ENCODE measurements at regions not wholly inside any gene's neighbourhood (a gene's known extent, or its start where the extent isn't known, plus 50 kb on each side); places are given as distances from the start of the nearest gene placed in this dataset.
A peak's percentile ranks its signal among the peaks of the same experiment; 100 is the strongest.

- Mint-ChIP-seq H3K9me3 (no peaks in the 10 kb centered on the region), H3K4me1 (peaks cover 5% of the 10 kb centered on the region), H3K27ac (peak overlapping the region in 1 of 2 donors; percentile 68), H3K4me3 (no peak overlapping the region), H3K27me3 (no peaks in the 10 kb centered on the region)
- ATAC-seq: no peak
- no peak for DNase-seq
Measured at GRCh38 chr7:83861-84632, 108.3 kb upstream of the FAM20C start.

GRCh38 chr7:84633-85020 is 107.7 kb upstream of the FAM20C start:
- ATAC-seq (no peak), DNase-seq (no peak)
- Mint-ChIP-seq H3K27me3 (no peaks in the 10 kb centered on the region), H3K4me3 (no peak overlapping the region), H3K27ac (peak overlapping the region in 1 of 2 donors; percentile 68), H3K4me1 (peaks cover 10% of the 10 kb centered on the region), H3K9me3 (no peaks in the 10 kb centered on the region)

GRCh38 chr7:85074-85882 is 107.1 kb upstream of the FAM20C start:
- Mint-ChIP-seq H3K4me3 (no peak overlapping the region), H3K4me1 (peaks cover 14% of the 10 kb centered on the region), H3K27me3 (no peaks in the 10 kb centered on the region), H3K27ac (no peak overlapping the region), H3K9me3 (no peaks in the 10 kb centered on the region)
- DNase-seq (no peak), ATAC-seq (no peak)

GRCh38 chr7:85883-86515 is 106.4 kb upstream of the FAM20C start:
- Mint-ChIP-seq H3K27me3 (no peaks in the 10 kb centered on the region), H3K9me3 (no peaks in the 10 kb centered on the region), H3K4me1 (peaks cover 14% of the 10 kb centered on the region), H3K4me3 (no peak overlapping the region), H3K27ac (peak overlapping the region; percentile 56 to 81)
- no peak for DNase-seq
- no peak for ATAC-seq

- H3K27ac Mint-ChIP-seq: peak overlapping the region; percentile 56 to 81
- H3K27me3 Mint-ChIP-seq: no peaks in the 10 kb centered on the region
- peaks cover 14% of the 10 kb centered on the region for H3K4me1 Mint-ChIP-seq
- ATAC-seq: no peak
- DNase-seq: no peak
- H3K4me3 Mint-ChIP-seq: no peak overlapping the region
- no peaks in the 10 kb centered on the region for H3K9me3 Mint-ChIP-seq
Measured at GRCh38 chr7:86629-87028, 105.7 kb upstream of the FAM20C start.

GRCh38 chr7:87047-87446 is 105.3 kb upstream of the FAM20C start:
- H3K27ac Mint-ChIP-seq: no peak overlapping the region
- no peak for ATAC-seq
- H3K4me3 Mint-ChIP-seq: no peak overlapping the region
- DNase-seq: no peak
- no peaks in the 10 kb centered on the region for H3K27me3 Mint-ChIP-seq
- H3K9me3 Mint-ChIP-seq: no peaks in the 10 kb centered on the region
- peaks cover 14% of the 10 kb centered on the region for H3K4me1 Mint-ChIP-seq

- DNase-seq (no peak), ATAC-seq (no peak)
- no peaks in the 10 kb centered on the region for H3K9me3 Mint-ChIP-seq
- H3K4me3 Mint-ChIP-seq: no peak overlapping the region
- H3K4me1 Mint-ChIP-seq: peaks cover 14% of the 10 kb centered on the region
- H3K27ac Mint-ChIP-seq: no peak overlapping the region
- H3K27me3 Mint-ChIP-seq: no peaks in the 10 kb centered on the region
Measured at GRCh38 chr7:87671-88070, 104.7 kb upstream of the FAM20C start.

GRCh38 chr7:88095-88926 is 104.1 kb upstream of the FAM20C start:
- Mint-ChIP-seq H3K4me3 (no peak overlapping the region), H3K4me1 (peaks cover 14% of the 10 kb centered on the region), H3K9me3 (no peaks in the 10 kb centered on the region), H3K27me3 (no peaks in the 10 kb centered on the region), H3K27ac (peak overlapping the region in 1 of 2 donors; percentile 28)
- DNase-seq (no peak), ATAC-seq (no peak)

GRCh38 chr7:88927-89231 is 103.5 kb upstream of the FAM20C start:
- ATAC-seq: no peak
- no peak overlapping the region for H3K27ac Mint-ChIP-seq

GRCh38 chr7:89232-90019 is 102.9 kb upstream of the FAM20C start:
- ATAC-seq (peak; percentile 43), DNase-seq (no peak)
- H3K27me3 Mint-ChIP-seq: no peaks in the 10 kb centered on the region
- peaks cover 14% of the 10 kb centered on the region for H3K4me1 Mint-ChIP-seq
- no peaks in the 10 kb centered on the region for H3K9me3 Mint-ChIP-seq
- peak overlapping the region in 1 of 2 donors; percentile 19 for H3K27ac Mint-ChIP-seq
- H3K4me3 Mint-ChIP-seq: no peak overlapping the region

More at GRCh38 chr7:88927-89231, 103.5 kb upstream of the FAM20C start:
- Mint-ChIP-seq H3K4me3 (no peak overlapping the region), H3K9me3 (no peaks in the 10 kb centered on the region), H3K27me3 (no peaks in the 10 kb centered on the region), H3K4me1 (peaks cover 14% of the 10 kb centered on the region)
- DNase-seq: no peak

- Mint-ChIP-seq H3K9me3 (no peaks in the 10 kb centered on the region), H3K27me3 (no peaks in the 10 kb centered on the region), H3K4me1 (peaks cover 14% of the 10 kb centered on the region), H3K4me3 (no peak overlapping the region), H3K27ac (peak overlapping the region in 1 of 2 donors; percentile 3)
- no peak for ATAC-seq
- no peak for DNase-seq
Measured at GRCh38 chr7:90111-91063, 102.0 kb upstream of the FAM20C start.

- Mint-ChIP-seq H3K4me1 (peaks cover 14% of the 10 kb centered on the region), H3K4me3 (no peak overlapping the region), H3K9me3 (no peaks in the 10 kb centered on the region), H3K27me3 (peaks cover 6% of the 10 kb centered on the region), H3K27ac (peak overlapping the region in 1 of 2 donors; percentile 77)
- no peak for DNase-seq
- no peak for ATAC-seq
Measured at GRCh38 chr7:91396-92175, 100.8 kb upstream of the FAM20C start.

- Mint-ChIP-seq H3K4me3 (no peak overlapping the region), H3K27me3 (peaks cover 6% of the 10 kb centered on the region), H3K9me3 (peaks cover 0 to 4% of the 10 kb centered on the region in 2 donors), H3K27ac (no peak overlapping the region), H3K4me1 (peaks cover 14% of the 10 kb centered on the region)
- no peak for ATAC-seq
- no peak for DNase-seq
Measured at GRCh38 chr7:92231-92674, 100.1 kb upstream of the FAM20C start.
